ENCODE measurements at regions not wholly inside any gene's neighbourhood (a gene's known extent, or its start where the extent isn't known, plus 50 kb on each side); places are given as distances from the start of the nearest gene placed in this dataset.
"Not testable (repeated sequence)": the region's sequence is repeated elsewhere in the genome, so short reads cannot be mapped to it uniquely, and the experiment has no call there.

DNA sequence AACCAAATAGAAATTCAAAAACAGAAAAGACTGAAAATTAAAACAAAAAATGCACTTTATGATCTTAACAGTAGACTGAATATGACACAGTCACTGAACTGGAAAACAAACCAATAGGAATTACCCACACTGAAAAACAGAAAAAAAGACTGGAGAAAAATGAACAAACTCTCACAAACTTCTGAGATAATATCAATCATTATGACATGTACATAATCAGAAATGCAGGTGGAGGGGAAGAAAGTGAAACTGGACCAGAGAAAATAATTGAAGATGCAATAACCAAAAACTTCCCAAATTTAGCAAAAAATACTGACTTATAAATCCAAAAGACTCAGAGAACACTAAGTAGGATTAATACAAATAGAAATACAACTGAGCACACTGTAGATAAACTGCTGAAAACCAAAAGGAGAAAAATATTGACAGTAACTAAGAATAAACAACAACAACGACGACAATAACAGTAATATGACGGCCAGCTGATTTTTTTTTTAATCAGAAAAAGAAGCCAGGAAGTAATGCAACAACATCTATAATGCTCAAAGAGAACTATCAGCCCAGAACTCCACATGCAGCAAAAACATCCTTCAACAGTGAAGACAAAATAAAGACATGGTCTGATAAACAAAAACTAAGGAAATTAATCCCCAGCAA lies 108.1 kb downstream of the ZFAND4 start:
- in situ Hi-C loops (cut with MboI; ENCODE audit: low pct_unique_long_range_greater_than_20kb, low sequenced_read_pairs), result no loop called here
- DNase-seq, result no peak

DNA sequence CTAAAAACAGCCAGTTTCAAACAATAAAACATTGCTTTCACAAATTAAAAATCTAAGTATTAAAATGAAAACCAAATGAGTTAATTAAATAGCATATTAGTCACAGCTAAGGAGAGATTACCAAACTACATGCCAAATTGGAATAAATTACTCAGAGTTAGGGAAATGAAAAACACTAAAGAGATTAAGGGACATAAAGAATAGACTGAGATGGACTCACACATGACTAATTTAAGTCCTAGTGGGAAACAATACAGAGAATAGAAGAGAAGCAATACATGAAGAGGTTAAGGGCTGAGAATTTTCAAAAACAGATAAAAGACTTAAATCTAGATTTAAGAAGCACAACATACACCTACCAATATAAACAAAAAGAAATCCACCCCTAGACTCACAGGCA lies 110.6 kb downstream of the ZFAND4 start:
- in situ Hi-C loops (cut with MboI; ENCODE audit: low pct_unique_long_range_greater_than_20kb, low sequenced_read_pairs), result no loop called here
- no peak for DNase-seq

- DNase-seq, result no peak
- in situ Hi-C loops (cut with MboI; ENCODE audit: low pct_unique_long_range_greater_than_20kb, low sequenced_read_pairs), result no loop called here
These were observed 112.3 kb downstream of the ZFAND4 start for GRCh38 chr10:45560262-45560661.

GRCh38 chr10:45558425-45558824 lies 114.1 kb downstream of the ZFAND4 start:
- DNase-seq, result peak; percentile 35
- in situ Hi-C loops (cut with MboI; ENCODE audit: low pct_unique_long_range_greater_than_20kb, low sequenced_read_pairs), result no loop called here

- peak; percentile 85 for DNase-seq
- in situ Hi-C loops (cut with MboI; ENCODE audit: low pct_unique_long_range_greater_than_20kb, low sequenced_read_pairs), result no loop called here
These were observed 115.2 kb downstream of the ZFAND4 start for GRCh38 chr10:45557275-45557905.

DNA sequence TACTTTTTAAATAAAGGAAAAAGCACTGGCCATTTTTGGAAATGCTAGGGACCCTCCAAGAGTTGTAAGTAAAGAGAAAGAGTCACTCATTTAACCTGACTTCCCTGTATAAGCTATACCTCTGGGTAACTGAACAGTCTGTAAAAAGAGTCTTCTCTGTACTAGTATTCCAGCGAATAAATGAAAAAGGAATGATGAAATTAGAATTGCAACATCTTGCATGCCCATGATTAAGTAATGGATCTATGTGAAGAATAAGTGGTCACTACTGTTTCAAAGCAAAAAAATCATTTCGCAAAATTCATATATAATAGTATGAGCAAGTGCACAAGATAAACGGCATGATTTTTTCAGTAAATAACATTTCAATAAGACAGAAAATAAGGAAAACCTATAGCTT lies 116.8 kb downstream of the ZFAND4 start:
- DNase-seq, result no peak
- in situ Hi-C loops (cut with MboI; ENCODE audit: low pct_unique_long_range_greater_than_20kb, low sequenced_read_pairs), result no loop called here

DNA sequence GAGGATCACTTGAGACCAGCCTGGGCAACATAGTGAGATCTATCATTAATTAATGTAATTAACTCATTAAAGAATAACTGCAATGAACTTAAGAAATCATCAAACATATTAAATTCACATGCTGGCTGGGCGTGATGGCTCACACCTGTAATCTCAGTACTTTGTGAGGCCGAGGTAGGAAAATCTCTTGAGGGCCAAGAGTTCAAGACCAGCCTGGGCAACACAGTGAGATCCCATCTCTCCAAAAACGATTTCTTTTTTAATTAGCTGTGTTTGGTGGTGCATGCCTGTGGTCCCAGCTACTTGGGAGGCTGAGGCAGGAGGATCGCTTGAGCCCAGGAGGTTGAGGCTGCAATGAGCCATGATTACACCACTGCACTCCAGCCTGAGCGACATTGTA lies 117.2 kb downstream of the ZFAND4 start:
- in situ Hi-C loops (cut with MboI; ENCODE audit: low pct_unique_long_range_greater_than_20kb, low sequenced_read_pairs); DNase-seq: not testable (repeated sequence)

DNA sequence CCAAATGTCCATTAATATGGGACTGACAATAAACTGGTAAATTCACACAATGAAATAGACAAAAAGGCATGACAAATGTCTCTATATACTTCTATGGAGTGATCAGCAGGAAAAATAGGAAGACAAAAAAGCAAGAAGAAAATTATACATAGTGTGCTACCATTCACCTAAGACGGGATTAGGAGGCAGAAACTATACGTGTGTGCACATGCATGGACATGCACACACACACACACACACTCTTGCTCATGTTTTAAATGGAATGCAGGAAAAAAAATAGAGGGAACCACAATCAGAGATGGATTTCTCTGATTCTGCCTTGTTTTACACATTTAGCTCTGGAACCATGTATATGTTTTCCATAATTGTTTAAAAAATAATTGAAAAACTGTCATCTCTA lies 119.0 kb downstream of the ZFAND4 start:
- DNase-seq, result no peak
- in situ Hi-C loops (cut with MboI; ENCODE audit: low pct_unique_long_range_greater_than_20kb, low sequenced_read_pairs), result no loop called here

DNA sequence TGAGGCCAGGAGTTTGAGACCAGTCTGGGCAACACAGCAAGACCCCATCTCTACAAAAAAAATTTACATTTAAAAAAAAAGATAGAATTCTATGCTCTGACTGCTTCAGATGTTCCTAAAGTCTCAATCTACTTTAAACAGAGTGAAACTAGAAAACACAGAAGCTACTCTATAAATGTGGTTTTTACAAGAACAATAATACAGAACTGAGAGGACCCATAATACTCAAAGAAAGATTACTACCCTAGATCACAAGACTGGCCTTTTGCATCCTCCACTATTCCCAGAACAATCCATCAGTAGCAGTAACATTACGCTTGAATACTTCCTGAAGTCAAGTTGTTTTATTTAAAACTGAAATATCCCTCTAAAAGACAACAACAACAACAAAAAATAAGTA lies 119.4 kb downstream of the ZFAND4 start:
- in situ Hi-C loops (cut with MboI; ENCODE audit: low pct_unique_long_range_greater_than_20kb, low sequenced_read_pairs), result no loop called here
- no peak for DNase-seq

GRCh38 chr10:45552476-45552875 lies 120.1 kb downstream of the ZFAND4 start:
- DNase-seq, result no peak
- in situ Hi-C loops (cut with MboI; ENCODE audit: low pct_unique_long_range_greater_than_20kb, low sequenced_read_pairs), result no loop called here

- DNase-seq, result no peak
- in situ Hi-C loops (cut with MboI; ENCODE audit: low pct_unique_long_range_greater_than_20kb, low sequenced_read_pairs), result no loop called here
These were observed 121.4 kb downstream of the ZFAND4 start for GRCh38 chr10:45550903-45551786.

GRCh38 chr10:45548068-45548467 lies 124.5 kb downstream of the ZFAND4 start:
- in situ Hi-C loops (cut with MboI; ENCODE audit: low pct_unique_long_range_greater_than_20kb, low sequenced_read_pairs), result no loop called here
- no peak for DNase-seq

DNA sequence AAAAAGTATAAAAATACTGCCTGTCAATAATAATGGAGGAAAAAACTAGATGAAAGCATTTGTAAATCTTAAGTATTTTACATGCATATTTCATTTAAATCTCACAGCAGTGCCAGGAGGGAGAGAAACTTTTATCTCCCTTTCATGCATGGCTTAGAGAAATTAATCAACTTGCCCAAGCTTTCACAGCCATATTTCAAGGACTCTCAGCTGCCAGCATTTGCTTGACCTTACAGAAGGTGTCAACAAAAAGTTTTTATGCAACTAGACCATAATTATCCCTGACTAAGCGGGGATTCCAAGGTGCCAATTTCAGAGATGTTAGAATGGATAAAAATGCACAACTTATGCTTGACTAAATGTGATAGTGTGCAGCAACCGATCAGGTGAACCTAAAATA lies 125.4 kb downstream of the ZFAND4 start:
- in situ Hi-C loops (cut with MboI; ENCODE audit: low pct_unique_long_range_greater_than_20kb, low sequenced_read_pairs), result no loop called here
- no peak for DNase-seq

GRCh38 chr10:45545150-45545549 lies 127.4 kb downstream of the ZFAND4 start:
- DNase-seq, result no peak
- in situ Hi-C loops (cut with MboI; ENCODE audit: low pct_unique_long_range_greater_than_20kb, low sequenced_read_pairs), result no loop called here

DNA sequence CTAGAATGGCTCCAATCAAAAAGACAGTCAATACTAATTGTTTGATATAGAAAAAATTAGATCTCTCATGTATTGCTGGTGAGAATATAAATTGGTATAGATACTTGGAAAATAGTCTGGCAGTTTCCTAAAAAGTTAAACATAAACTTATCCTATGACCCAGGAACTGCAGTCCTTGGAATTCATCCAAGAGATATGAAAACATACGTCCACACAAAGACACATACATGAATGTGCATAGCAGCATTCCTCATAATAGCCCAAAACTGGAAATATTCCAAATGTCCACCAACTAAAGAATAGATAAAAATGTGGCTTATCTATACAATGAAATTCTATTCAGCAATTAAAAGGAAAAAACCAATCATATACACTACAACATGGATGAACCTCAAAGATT lies 128.4 kb downstream of the ZFAND4 start:
- no peak for DNase-seq

DNA sequence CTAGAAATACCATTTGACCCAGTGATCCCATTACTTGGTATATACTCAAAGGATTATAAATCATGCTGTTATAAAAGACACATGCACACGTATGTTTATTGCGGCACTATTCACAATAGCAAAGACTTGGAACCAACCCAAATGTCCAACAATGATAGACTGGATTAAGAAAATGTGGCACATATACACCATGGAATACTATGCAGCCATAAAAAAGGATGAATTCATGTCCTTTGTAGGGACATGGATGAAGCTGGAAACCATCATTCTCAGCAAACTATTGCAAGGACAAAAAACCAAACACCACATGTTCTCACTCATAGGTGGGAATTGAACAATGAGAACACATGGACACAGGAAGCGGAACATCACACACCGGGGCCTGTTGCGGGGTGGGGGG lies 131.5 kb downstream of the ZFAND4 start:
- in situ Hi-C loops (cut with MboI; ENCODE audit: low pct_unique_long_range_greater_than_20kb, low sequenced_read_pairs); DNase-seq: not testable (repeated sequence)

More for the DNA sequence above, 128.4 kb downstream of the ZFAND4 start:
- in situ Hi-C loops (cut with MboI; ENCODE audit: low pct_unique_long_range_greater_than_20kb, low sequenced_read_pairs), result no loop called here

DNA sequence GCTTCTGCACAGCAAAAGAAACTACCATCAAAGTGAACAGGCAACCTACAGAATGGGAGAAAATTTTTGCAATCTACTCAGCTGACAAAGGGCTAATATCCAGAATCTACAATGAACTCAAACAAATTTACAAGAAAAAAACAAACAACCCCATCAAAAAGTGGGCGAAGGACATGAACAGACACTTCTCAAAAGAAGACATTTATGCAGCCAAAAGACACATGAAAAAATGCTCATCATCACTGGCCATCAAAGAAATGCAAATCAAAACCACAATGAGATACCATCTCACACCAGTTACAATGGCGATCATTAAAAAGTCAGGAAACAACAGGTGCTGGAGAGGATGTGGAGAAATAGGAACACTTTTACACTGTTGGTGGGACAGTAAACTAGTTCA lies 132.0 kb downstream of the ZFAND4 start:
- in situ Hi-C loops (cut with MboI; ENCODE audit: low pct_unique_long_range_greater_than_20kb, low sequenced_read_pairs), result not testable (repeated sequence)

DNA sequence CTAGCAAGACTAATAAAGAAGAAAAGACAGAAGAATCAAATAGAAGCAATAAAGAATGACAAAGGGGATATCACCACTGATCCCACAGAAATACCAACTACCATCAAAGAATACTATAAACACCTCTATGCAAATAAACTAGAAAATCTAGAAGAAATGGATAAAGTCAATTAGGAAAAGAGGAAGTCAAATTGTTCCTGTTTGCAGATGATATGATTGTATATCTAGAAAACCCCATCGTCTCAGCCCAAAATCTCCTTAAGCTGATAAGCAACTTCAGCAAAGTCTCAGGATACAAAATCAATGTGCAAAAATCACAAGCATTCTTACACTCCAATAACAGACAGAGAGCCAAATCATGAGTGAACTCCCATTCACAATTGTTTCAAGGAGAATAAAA lies 133.0 kb downstream of the ZFAND4 start:
- in situ Hi-C loops (cut with MboI; ENCODE audit: low pct_unique_long_range_greater_than_20kb, low sequenced_read_pairs); DNase-seq: not testable (repeated sequence)

More for the DNA sequence above, 132.0 kb downstream of the ZFAND4 start:
- not testable (repeated sequence) for DNase-seq

DNA sequence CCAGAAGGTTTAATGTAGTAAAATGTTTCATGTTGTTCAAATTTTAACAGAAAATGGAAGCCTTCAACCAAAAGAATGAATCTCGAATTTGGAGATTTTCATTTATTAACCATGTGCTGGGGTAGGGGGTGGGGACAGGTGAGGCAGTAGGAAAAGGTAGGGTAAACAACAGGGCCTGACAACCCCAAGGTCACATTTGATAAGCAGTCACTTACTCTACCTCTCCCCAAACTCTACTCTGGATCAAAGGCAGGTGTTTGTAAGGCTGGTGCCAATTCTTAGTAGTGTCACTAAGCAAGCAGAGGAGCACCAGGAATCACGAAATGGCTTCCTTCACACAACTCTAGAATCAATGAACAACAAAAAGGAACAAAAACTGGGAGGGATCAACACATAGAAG lies 138.0 kb downstream of the ZFAND4 start:
- in situ Hi-C loops (cut with MboI; ENCODE audit: low pct_unique_long_range_greater_than_20kb, low sequenced_read_pairs), result no loop called here
- no peak for DNase-seq

GRCh38 chr10:45532480-45532879 lies 140.1 kb downstream of the ZFAND4 start:
- in situ Hi-C loops (cut with MboI; ENCODE audit: low pct_unique_long_range_greater_than_20kb, low sequenced_read_pairs), result no loop called here
- DNase-seq, result peak; percentile 41

Measured in KBM-7 (cell line).